HEK293 (cell line): ENCODE measurements at regions not wholly inside any gene's neighbourhood (a gene's known extent, or its start where the extent isn't known, plus 50 kb on each side); places are given as distances from the start of the nearest gene placed in this dataset.

Source experiments
- CTCF ChIP-seq: fragments of 450-650 bp; formaldehyde crosslinking; IDR thresholded peaks from 2 replicates; pipeline ENCODE4 v1.5.1; 2016; ENCODE audit warnings: missing biosample characterization, missing genetic modification characterization
- FEZF1 ChIP-seq: fragments of 450-650 bp; formaldehyde crosslinking; IDR thresholded peaks from 2 replicates; pipeline ENCODE4 v1.5.1; 2016; ENCODE audit warnings: missing biosample characterization, missing genetic modification characterization
- KLF10 ChIP-seq: fragments of 450-650 bp; IDR thresholded peaks from 2 replicates; pipeline ENCODE4 v1.5.1; 2018; ENCODE audit warnings: missing biosample characterization, mild to moderate bottlenecking, missing genetic modification characterization
- KLF16 ChIP-seq: fragments of 450-650 bp; formaldehyde crosslinking; IDR thresholded peaks from 2 replicates; pipeline ENCODE4 v1.5.1; 2017; ENCODE audit warnings: missing biosample characterization, missing genetic modification characterization
- PATZ1 ChIP-seq: fragments of 450-650 bp; formaldehyde crosslinking; IDR thresholded peaks from 2 replicates; pipeline ENCODE4 v1.5.1; 2016; ENCODE audit warnings: missing biosample characterization, missing genetic modification characterization
- REST ChIP-seq: fragments of 450-650 bp; formaldehyde crosslinking; IDR thresholded peaks from 2 replicates; pipeline ENCODE4 v1.5.1; 2016; ENCODE audit warnings: missing biosample characterization, missing genetic modification characterization
- SCRT2 ChIP-seq: fragments of 450-650 bp; formaldehyde crosslinking; IDR thresholded peaks from 2 replicates; pipeline ENCODE4 v1.5.1; 2016; ENCODE audit warnings: missing biosample characterization, missing genetic modification characterization
- ZBTB7A ChIP-seq: fragments of 450-650 bp; formaldehyde crosslinking; IDR thresholded peaks from 2 replicates; pipeline ENCODE4 v1.5.1; 2016; ENCODE audit warnings: low read depth, missing biosample characterization, missing genetic modification characterization
- ZNF140 ChIP-seq: fragments of 450-650 bp; formaldehyde crosslinking; IDR thresholded peaks from 2 replicates; pipeline ENCODE4 v1.5.1; 2016; ENCODE audit warnings: missing biosample characterization, missing genetic modification characterization
- ZNF23 ChIP-seq: fragments of 450-650 bp; formaldehyde crosslinking; IDR thresholded peaks from 2 replicates; pipeline ENCODE4 v1.5.1; 2016; ENCODE audit warnings: missing biosample characterization, missing genetic modification characterization, borderline replicate concordance
- ZNF362 ChIP-seq: fragments of 450-650 bp; formaldehyde crosslinking; IDR thresholded peaks from 2 replicates; pipeline ENCODE4 v1.5.1; 2016; ENCODE audit warnings: missing biosample characterization, missing genetic modification characterization
- ZNF37A ChIP-seq: fragments of 450-650 bp; IDR thresholded peaks from 2 replicates; pipeline ENCODE4 v1.5.1; 2018; ENCODE audit warnings: missing biosample characterization, missing genetic modification characterization
- ZSCAN30 ChIP-seq: fragments of 450-650 bp; IDR thresholded peaks from 2 replicates; pipeline ENCODE4 v1.5.1; 2018; ENCODE audit warnings: missing biosample characterization, mild to moderate bottlenecking, missing genetic modification characterization, moderate library complexity

GRCh38 chr5:53350991-53351770 is 129.2 kb upstream of the FST start:
- no peak for TF ChIP-seq ZNF362 (tag by site-specific recombination)
- no peak for TF ChIP-seq CTCF
- no peak for TF ChIP-seq REST (tag by site-specific recombination)
- no peak for TF ChIP-seq SCRT2 (tag by site-specific recombination)
- TF ChIP-seq ZSCAN30: no peak
- no peak for TF ChIP-seq ZNF23
- TF ChIP-seq PATZ1 (tag by site-specific recombination): no peak
- TF ChIP-seq FEZF1: no peak
- no peak for TF ChIP-seq KLF10
- no peak for TF ChIP-seq KLF16 (tag by site-specific recombination)
- TF ChIP-seq ZNF140 (tag by site-specific recombination): no peak
- no peak for TF ChIP-seq ZBTB7A (tag by site-specific recombination)
- no peak for TF ChIP-seq ZNF37A
